PC-3 (cell line): ENCODE measurements at regions not wholly inside any gene's neighbourhood (a gene's known extent, or its start where the extent isn't known, plus 50 kb on each side); places are given as distances from the start of the nearest gene placed in this dataset.

Experiments used
- EZH2 ChIP-seq: fragments of 300-600 bp; sonication (generic); IDR thresholded peaks from one replicate; pipeline ENCODE4 v1.6.1; 2017; ENCODE audit warnings: antibody characterized with exemption, mild to moderate bottlenecking, low read length; ENCODE audit not compliant: unreplicated experiment
- TF ChIP-seq, protein P1 (sequence below): fragments of 300-600 bp; sonication (generic); conservative IDR thresholded peaks from 2 replicates; pipeline ENCODE4 v1.5.1; 2017; ENCODE audit warnings: antibody characterized with exemption, low read depth, mild to moderate bottlenecking, low read length

DNA sequence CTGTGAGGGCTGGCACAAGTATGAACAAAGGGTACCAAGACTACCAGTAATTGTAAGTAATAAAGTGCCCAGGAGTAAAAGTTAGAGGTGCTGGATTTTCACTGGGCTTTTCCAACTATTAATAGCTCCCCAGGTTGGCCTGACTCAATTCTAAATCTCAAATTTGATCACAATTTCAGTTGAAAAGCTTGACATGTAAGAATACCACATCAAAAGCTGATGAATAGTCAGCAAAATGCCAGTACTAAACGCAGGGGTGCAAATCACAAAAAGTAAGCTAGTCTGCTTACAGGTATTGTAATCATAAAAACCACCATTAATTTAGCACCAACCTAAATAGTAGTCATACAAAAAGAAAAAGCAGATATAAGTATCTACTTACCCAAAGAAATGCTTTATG lies 917.5 kb downstream of the NLGN4Y start:
- TF ChIP-seq EZH2: no peak
- TF ChIP-seq, protein P1, sequence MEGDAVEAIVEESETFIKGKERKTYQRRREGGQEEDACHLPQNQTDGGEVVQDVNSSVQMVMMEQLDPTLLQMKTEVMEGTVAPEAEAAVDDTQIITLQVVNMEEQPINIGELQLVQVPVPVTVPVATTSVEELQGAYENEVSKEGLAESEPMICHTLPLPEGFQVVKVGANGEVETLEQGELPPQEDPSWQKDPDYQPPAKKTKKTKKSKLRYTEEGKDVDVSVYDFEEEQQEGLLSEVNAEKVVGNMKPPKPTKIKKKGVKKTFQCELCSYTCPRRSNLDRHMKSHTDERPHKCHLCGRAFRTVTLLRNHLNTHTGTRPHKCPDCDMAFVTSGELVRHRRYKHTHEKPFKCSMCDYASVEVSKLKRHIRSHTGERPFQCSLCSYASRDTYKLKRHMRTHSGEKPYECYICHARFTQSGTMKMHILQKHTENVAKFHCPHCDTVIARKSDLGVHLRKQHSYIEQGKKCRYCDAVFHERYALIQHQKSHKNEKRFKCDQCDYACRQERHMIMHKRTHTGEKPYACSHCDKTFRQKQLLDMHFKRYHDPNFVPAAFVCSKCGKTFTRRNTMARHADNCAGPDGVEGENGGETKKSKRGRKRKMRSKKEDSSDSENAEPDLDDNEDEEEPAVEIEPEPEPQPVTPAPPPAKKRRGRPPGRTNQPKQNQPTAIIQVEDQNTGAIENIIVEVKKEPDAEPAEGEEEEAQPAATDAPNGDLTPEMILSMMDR: no peak
